ENCODE measurements at regions not wholly inside any gene's neighbourhood (a gene's known extent, or its start where the extent isn't known, plus 50 kb on each side); places are given as distances from the start of the nearest gene placed in this dataset.

- TF ChIP-seq POLR2A (IDR thresholded peaks at IDR 0.05; ENCODE audit: low read depth, low read length) (no peak), CTCF (conservative IDR thresholded peaks at IDR 0.05; ENCODE audit: low read depth, low read length) (no peak), CEBPB (IDR thresholded peaks at IDR 0.05; ENCODE audit: low read depth, low read length) (no peak), BHLHE40 (IDR thresholded peaks at IDR 0.05; ENCODE audit: low read depth, low read length) (no peak), NFE2L2 (IDR thresholded peaks at IDR 0.05; ENCODE audit: low read depth, low read length) (no peak), RAD21 (IDR thresholded peaks at IDR 0.05; ENCODE audit: low read length) (no peak)
These were observed 227.2 kb upstream of the ADARB2 start for GRCh38 chr10:1964476-1964875.
